ENCODE measurements at regions not wholly inside any gene's neighbourhood (a gene's known extent, or its start where the extent isn't known, plus 50 kb on each side); places are given as distances from the start of the nearest gene placed in this dataset.

GRCh38 chr6:89021629-89022028 lies 58.2 kb upstream of the RNGTT start:
- POLR2A ChIA-PET = no interaction called here
- no peak for DNase-seq
- Histone ChIP-seq H3K27me3 (replicated peaks in 2 of 5; ENCODE audit: control insufficient read depth in 4 of 5, insufficient read depth in 5 of 5, low read length in 4 of 5) (no peaks in the 10 kb centered on the region), H3K4me3 (ENCODE audit: control insufficient read depth in 1 of 7, extremely low read depth in 1 of 7, insufficient read depth in 4 of 7, low read depth in 2 of 7, low read length in 6 of 7) (no peak overlapping the region), H3K27ac (ENCODE audit: insufficient read depth in 1 of 2, low read depth in 1 of 2, low read length in 2 of 2, poor library complexity in 1 of 2, severe bottlenecking in 2 of 2) (no peak overlapping the region), H3K4me1 (ENCODE audit: control extremely low read depth in 1 of 4, control insufficient read depth in 4 of 4, insufficient read depth in 4 of 4, low read length in 3 of 4) (peaks cover 0 to 3% (median 0%) of the 10 kb centered on the region in 4 experiments), H3K9me3 (ENCODE audit: control extremely low read depth in 1 of 5, control insufficient read depth in 4 of 5, insufficient read depth in 2 of 5, low read depth in 1 of 5, low read length in 4 of 5) (no peaks in the 10 kb centered on the region), H3K36me3 (ENCODE audit: control insufficient read depth in 4 of 4, insufficient read depth in 4 of 4, low read length in 3 of 4) (no peaks in the 10 kb centered on the region)
- CTCF ChIA-PET = interaction anchor here (0.8 to 1.2 kb wide), 4 partner anchors 10 to 230 kb away, joined by 3 read pairs; no protein-coding TSS in a partner anchor
- 91% methylated on average over 4 of the region's 4 CpGs for WGBS (ENCODE audit: insufficient coverage)

- H3K27me3 ChIP-seq (replicated peaks in 2 of 5; ENCODE audit: control insufficient read depth in 4 of 5, insufficient read depth in 5 of 5, low read length in 4 of 5) = no peaks in the 10 kb centered on the region
- peaks cover 0 to 3% (median 0%) of the 10 kb centered on the region in 4 experiments for H3K4me1 ChIP-seq (ENCODE audit: control extremely low read depth in 1 of 4, control insufficient read depth in 4 of 4, insufficient read depth in 4 of 4, low read length in 3 of 4)
- ChIA-PET POLR2A (no interaction called here), CTCF (interaction anchor here (0.7 kb wide), 1 partner anchor 33 kb away, joined by 3 read pairs; no protein-coding TSS in a partner anchor)
- no peak for DNase-seq
- H3K27ac ChIP-seq (ENCODE audit: insufficient read depth in 1 of 2, low read depth in 1 of 2, low read length in 2 of 2, poor library complexity in 1 of 2, severe bottlenecking in 2 of 2) = no peak overlapping the region
- no peaks in the 10 kb centered on the region for H3K9me3 ChIP-seq (ENCODE audit: control extremely low read depth in 1 of 5, control insufficient read depth in 4 of 5, insufficient read depth in 2 of 5, low read depth in 1 of 5, low read length in 4 of 5)
- H3K36me3 ChIP-seq (ENCODE audit: control insufficient read depth in 4 of 4, insufficient read depth in 4 of 4, low read length in 3 of 4) = no peaks in the 10 kb centered on the region
- no peak overlapping the region for H3K4me3 ChIP-seq (ENCODE audit: control insufficient read depth in 1 of 7, extremely low read depth in 1 of 7, insufficient read depth in 4 of 7, low read depth in 2 of 7, low read length in 6 of 7)
- WGBS (ENCODE audit: insufficient coverage) = no CpG with 5 or more reads among the region's 2 CpGs
Measured at GRCh38 chr6:89015971-89016370, 52.6 kb upstream of the RNGTT start.

- CTCF ChIA-PET = interaction anchor here (1.5 kb wide), 1 partner anchor 10 kb away, joined by 3 read pairs; no protein-coding TSS in a partner anchor
- Histone ChIP-seq H3K27ac (ENCODE audit: insufficient read depth in 1 of 2, low read depth in 1 of 2, low read length in 2 of 2, poor library complexity in 1 of 2, severe bottlenecking in 2 of 2) (no peak overlapping the region), H3K4me1 (ENCODE audit: control extremely low read depth in 1 of 4, control insufficient read depth in 4 of 4, insufficient read depth in 4 of 4, low read length in 3 of 4) (peaks cover 2 to 5% (median 3%) of the 10 kb centered on the region in 4 experiments), H3K9me3 (ENCODE audit: control extremely low read depth in 1 of 5, control insufficient read depth in 4 of 5, insufficient read depth in 2 of 5, low read depth in 1 of 5, low read length in 4 of 5) (no peaks in the 10 kb centered on the region), H3K36me3 (ENCODE audit: control insufficient read depth in 4 of 4, insufficient read depth in 4 of 4, low read length in 3 of 4) (no peaks in the 10 kb centered on the region), H3K27me3 (replicated peaks in 2 of 5; ENCODE audit: control insufficient read depth in 4 of 5, insufficient read depth in 5 of 5, low read length in 4 of 5) (no peaks in the 10 kb centered on the region), H3K4me3 (ENCODE audit: control insufficient read depth in 1 of 7, extremely low read depth in 1 of 7, insufficient read depth in 4 of 7, low read depth in 2 of 7, low read length in 6 of 7) (no peak overlapping the region)
- 92% methylated on average over 2 of the region's 5 CpGs for WGBS (ENCODE audit: insufficient coverage)
- POLR2A ChIA-PET = interaction anchor here (0.7 kb wide), 1 partner anchor 22 kb away, joined by 3 read pairs; no protein-coding TSS in a partner anchor
- no peak for DNase-seq
Measured at GRCh38 chr6:89013438-89013837, 50.0 kb upstream of the RNGTT start.
